IPS DF 6.9 (cell line): ENCODE measurements at regions not wholly inside any gene's neighbourhood (a gene's known extent, or its start where the extent isn't known, plus 50 kb on each side); places are given as distances from the start of the nearest gene placed in this dataset.

ENCODE experiments used
- DNase-seq: peaks from one replicate; pipeline ENCODE4 v3.0.0-alpha.2; 2013; ENCODE audit warnings: low read depth, low spot score
- H3K27ac ChIP-seq: one replicate; pipeline ENCODE4 v1.5.1; 2013; ENCODE audit warnings: low read length, control low read depth
- H3K27me3 ChIP-seq: 2 replicates; pipeline ENCODE4 v1.6.1; 2013; ENCODE audit warnings: mild to moderate bottlenecking, low read length; ENCODE audit not compliant: control insufficient read depth, insufficient read depth
- H3K36me3 ChIP-seq: 2 replicates; pipeline ENCODE4 v1.6.1; 2013; ENCODE audit warnings: low read length; ENCODE audit not compliant: control insufficient read depth, insufficient read depth
- H3K4me1 ChIP-seq: 2 replicates; pipeline ENCODE4 v1.6.1; 2013; ENCODE audit warnings: low read length; ENCODE audit not compliant: control insufficient read depth, insufficient read depth
- H3K4me3 ChIP-seq: 2 replicates; pipeline ENCODE4 v1.5.1; 2013; ENCODE audit warnings: mild to moderate bottlenecking, low read length
- H3K9me3 ChIP-seq: 2 replicates; pipeline ENCODE4 v1.6.1; 2013; ENCODE audit warnings: low read length, inconsistent platforms; ENCODE audit not compliant: control insufficient read depth, insufficient read depth
- WGBS: extraction: QIAGEN DNeasy Blood & Tissue Kit; methylation state at CpG from one replicate; pipeline ENCODE4 v1.1.7; 2013; ENCODE audit warnings: mixed read lengths, missing lambda C conversion rate; ENCODE audit not compliant: insufficient read length, insufficient coverage; 5-methylcytosine and 5-hydroxymethylcytosine counted together

DNA sequence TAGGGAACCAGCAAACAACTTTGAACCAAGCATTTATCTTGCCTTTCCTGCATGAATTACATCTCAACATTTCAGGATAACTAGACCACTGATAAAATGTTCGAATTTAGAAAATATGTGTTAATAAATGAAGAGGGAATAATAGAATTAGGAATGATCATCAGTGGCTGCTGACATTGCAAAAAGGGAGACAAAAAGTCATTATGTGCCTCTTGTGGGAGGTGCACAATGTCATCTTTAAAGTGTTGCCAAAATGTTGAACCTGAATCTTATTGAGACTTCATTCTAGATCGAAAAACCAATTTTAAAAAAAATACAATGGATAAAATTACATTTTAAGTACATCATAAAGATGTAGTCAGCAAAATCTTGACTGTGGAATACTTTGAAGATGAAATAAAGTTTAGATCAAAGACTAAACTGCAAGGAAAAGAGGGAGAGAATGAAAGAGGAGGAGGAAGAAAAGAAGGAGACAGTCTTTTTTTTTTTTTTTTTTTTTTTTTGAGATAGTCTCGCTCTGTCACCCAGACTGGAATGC, 299.3 kb downstream of the FBXW7 start:
- no peak overlapping the region for H3K4me3 ChIP-seq
- H3K4me1 ChIP-seq, result no peaks in the 10 kb centered on the region
- WGBS, result 100% methylated on average over 1 of the region's 3 CpGs
- no peaks in the 10 kb centered on the region for H3K27me3 ChIP-seq
- no peaks in the 10 kb centered on the region for H3K36me3 ChIP-seq
- DNase-seq, result no peak
- no peaks in the 10 kb centered on the region for H3K9me3 ChIP-seq
- no peak overlapping the region for H3K27ac ChIP-seq

DNA sequence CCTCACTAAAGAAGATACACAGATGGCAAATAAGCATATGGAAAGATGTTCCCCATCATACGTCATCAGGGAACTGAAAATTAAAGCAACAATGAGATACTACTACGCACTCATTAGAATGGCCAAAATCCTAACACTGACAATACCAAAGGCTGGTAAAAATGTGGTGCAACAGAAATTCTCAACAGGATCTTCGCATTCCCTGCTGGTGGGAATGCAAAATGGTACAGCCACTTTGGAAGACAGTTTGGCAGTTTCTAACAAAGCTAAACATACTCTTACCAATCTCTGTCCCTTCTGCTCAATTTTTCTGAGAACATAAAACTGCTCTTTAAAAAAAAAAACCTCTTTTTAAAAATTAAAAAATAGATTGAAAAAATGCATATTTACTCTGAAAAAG, 300.2 kb downstream of the FBXW7 start:
- DNase-seq, result no peak
- Histone ChIP-seq H3K27ac (no peak overlapping the region), H3K36me3 (no peaks in the 10 kb centered on the region), H3K4me1 (no peaks in the 10 kb centered on the region), H3K27me3 (no peaks in the 10 kb centered on the region), H3K9me3 (no peaks in the 10 kb centered on the region), H3K4me3 (no peak overlapping the region)
- no CpG with 5 or more reads among the region's 3 CpGs for whole genome bisulfite sequencing

DNA sequence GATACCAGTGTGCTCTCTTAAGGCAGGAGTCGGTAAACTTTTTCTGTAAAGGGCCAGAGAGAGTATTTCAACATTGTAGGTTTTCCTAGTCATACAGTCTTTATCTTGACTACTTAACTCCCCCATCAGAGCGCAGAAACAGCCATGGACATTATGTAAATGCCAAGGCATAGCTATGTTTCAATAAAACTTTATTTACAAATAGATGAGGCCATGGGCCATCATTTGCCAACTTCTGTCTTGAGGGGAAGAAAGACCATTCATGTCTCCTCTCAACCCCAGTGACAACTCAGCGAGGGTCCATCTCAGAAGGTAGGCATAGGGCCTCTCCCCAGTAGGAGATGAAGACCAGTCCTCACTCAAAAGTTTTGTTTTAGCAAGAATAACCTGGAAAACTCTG, 301.3 kb downstream of the FBXW7 start:
- H3K27me3 ChIP-seq, result no peaks in the 10 kb centered on the region
- H3K36me3 ChIP-seq, result no peaks in the 10 kb centered on the region
- WGBS, result no CpG with 5 or more reads among the region's 3 CpGs

DNA sequence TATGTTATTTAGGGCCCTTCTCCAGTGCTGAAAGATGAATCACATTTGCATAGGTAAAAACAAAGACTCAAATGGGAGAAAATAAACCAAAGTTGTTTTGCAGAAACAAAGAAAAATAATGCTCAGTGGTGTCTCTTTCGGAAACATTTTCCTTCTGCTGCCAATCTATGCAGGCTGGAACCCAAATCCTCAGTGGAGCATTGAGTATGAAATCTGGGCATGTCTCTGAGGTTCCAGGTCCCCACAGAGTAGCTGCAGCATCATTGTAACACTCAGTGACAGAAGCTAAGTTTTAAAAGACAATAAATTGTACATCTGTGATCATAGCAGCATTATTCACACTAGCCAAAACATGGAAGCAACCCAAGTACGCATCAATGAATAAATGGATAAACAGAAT, 303.6 kb downstream of the FBXW7 start:
- no peaks in the 10 kb centered on the region for H3K27me3 ChIP-seq
- no peak overlapping the region for H3K4me3 ChIP-seq
- DNase-seq, result no peak
- H3K4me1 ChIP-seq, result no peaks in the 10 kb centered on the region
- no CpG with 5 or more reads among the region's 2 CpGs for WGBS
- H3K36me3 ChIP-seq, result no peaks in the 10 kb centered on the region
- no peak overlapping the region for H3K27ac ChIP-seq
- no peaks in the 10 kb centered on the region; the same call in 1 of the 2 replicates for H3K9me3 ChIP-seq

More for the DNA sequence above, 301.3 kb downstream of the FBXW7 start:
- DNase-seq, result no peak
- Histone ChIP-seq H3K9me3 (no peaks in the 10 kb centered on the region; the same call in 1 of the 2 replicates), H3K27ac (no peak overlapping the region), H3K4me1 (no peaks in the 10 kb centered on the region), H3K4me3 (no peak overlapping the region)

DNA sequence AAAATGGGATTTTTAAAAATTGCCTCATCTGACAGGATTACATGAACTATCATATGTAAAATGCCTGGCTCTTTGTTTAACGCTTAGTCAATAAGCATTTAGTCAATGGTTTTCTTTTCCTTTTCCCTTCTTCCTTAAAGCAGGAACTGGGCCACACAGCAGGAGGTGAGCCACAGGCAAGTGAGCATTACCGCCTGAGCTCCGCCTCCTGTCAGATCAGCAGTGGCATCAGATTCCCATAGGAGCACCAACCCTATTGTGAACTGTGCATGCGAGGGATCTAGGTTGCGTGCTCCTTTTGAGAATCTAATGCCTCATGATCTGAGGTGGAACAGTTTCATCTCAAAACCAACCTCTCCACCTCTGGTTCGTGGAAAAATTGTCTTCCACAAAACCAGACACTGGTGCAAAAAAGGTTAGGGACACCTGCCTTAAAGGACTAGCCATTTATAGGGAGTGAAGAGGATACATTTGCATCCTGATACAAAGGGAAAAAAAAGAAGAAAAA, 306.1 kb downstream of the FBXW7 start:
- DNase-seq, result no peak

DNA sequence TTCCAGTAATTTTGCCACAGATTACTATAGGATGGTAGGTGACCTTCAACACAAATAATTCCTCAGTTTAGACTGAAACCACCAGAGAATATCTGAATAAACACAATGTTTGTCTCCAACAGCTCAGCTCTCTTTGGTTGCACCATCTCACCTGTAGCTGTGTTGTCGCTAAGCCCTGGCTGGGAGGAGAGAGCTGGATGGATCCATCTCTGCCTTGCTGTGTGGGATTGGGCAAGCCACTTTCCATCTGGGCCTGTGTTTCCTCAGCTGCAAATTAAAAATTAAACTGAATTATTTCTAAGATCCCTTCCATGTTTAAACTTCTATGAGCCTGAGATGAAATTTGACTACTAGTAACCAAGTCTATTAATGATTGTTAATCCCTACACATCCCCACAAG, 310.2 kb downstream of the FBXW7 start:
- H3K9me3 ChIP-seq, result no peaks in the 10 kb centered on the region; the same call in 1 of the 2 replicates
- no peaks in the 10 kb centered on the region for H3K27me3 ChIP-seq
- H3K36me3 ChIP-seq, result no peaks in the 10 kb centered on the region
- H3K27ac ChIP-seq, result no peak overlapping the region
- DNase-seq, result no peak
- H3K4me3 ChIP-seq, result no peak overlapping the region
- H3K4me1 ChIP-seq, result no peaks in the 10 kb centered on the region
- no CpG with 5 or more reads among the region's 1 CpG for WGBS

More for the DNA sequence above, 306.1 kb downstream of the FBXW7 start:
- Histone ChIP-seq H3K27me3 (no peaks in the 10 kb centered on the region), H3K36me3 (no peaks in the 10 kb centered on the region), H3K9me3 (no peaks in the 10 kb centered on the region; the same call in 1 of the 2 replicates), H3K4me1 (no peaks in the 10 kb centered on the region), H3K27ac (no peak overlapping the region), H3K4me3 (no peak overlapping the region)
- WGBS, result no CpG with 5 or more reads among the region's 6 CpGs

DNA sequence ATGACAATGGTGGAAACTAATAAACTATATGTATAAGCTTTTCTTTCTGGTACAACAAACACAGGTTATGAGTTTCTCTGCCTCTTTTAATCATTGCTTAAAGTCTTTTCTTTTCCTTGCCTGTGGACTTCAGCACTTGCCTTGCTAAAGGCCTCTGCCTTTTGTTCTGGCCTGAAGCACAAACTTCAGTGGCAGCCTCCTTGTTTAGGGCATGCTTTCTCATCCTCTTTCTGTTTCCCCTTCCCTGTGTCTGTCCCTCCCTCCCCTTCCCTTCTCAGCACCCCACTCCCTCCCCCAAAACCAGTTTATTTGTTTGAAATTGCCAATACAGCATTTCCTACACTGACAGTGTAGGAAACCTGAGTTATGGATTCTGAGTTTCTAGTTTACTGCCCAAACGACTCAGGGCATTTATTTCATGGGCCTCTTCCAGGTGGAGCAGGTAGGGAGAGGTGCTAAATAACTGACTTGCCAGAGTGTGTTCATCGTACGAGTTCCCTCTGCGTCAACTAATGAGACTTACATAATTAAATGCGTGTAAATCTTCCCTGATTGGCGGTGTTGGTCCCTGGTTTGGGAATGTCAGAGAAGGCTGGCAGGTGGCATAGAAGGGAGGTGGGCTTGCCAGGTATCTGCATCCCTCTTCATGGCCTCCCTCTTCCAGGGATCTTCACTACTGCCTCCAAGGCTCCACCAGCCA, 311.0 kb downstream of the FBXW7 start:
- no peaks in the 10 kb centered on the region for H3K9me3 ChIP-seq
- H3K4me3 ChIP-seq, result no peak overlapping the region
- no peak for DNase-seq
- no CpG with 5 or more reads among the region's 6 CpGs for WGBS
- H3K36me3 ChIP-seq, result no peaks in the 10 kb centered on the region
- H3K27me3 ChIP-seq, result no peaks in the 10 kb centered on the region
- H3K4me1 ChIP-seq, result no peaks in the 10 kb centered on the region
- no peak overlapping the region for H3K27ac ChIP-seq

DNA sequence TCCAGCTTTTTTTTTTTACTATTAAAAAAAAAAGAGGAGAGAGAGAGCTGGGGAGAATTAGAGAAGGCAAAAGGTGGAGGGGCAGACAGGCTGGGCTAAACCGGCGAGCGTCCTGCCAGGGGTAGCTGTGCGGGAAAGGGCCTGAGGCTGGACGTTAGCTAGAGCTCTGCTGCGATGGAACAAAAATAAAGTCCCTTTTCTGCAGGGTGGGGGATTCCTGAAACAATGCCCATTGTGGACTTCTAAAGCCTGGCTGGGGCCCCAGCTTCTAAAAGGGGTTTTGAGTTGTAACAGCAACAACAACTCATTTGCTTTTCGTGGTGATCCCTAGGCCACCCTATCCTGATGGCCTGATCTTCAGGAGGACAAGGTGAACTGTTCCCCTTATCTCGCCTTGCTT, 311.7 kb downstream of the FBXW7 start:
- Histone ChIP-seq H3K27me3 (no peaks in the 10 kb centered on the region), H3K9me3 (no peaks in the 10 kb centered on the region), H3K36me3 (no peaks in the 10 kb centered on the region), H3K4me1 (no peaks in the 10 kb centered on the region), H3K27ac (no peak overlapping the region), H3K4me3 (no peak overlapping the region)
- no peak for DNase-seq
- WGBS, result no CpG with 5 or more reads among the region's 8 CpGs

DNA sequence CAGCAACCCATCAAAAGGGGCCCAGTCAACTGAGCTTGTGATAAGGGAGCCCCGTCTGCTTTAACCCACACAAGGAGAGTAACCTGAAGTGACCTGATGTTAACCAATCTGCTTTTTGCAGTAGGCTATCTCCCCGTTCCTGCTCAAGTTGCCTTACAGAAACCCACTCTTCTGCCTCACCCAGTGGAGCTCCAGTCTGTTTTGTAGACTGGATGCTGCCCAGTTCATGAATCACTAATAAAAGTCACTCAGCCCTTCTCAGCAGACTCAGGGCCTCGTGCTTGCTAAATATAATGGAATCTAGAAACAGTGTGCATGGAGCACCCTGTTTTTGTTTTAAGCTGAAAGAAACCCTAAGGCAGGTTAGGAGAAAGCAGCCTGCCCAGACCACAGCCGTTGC, 312.3 kb downstream of the FBXW7 start:
- peaks cover 1% of the 10 kb centered on the region; the same call in 1 of the 2 replicates for H3K4me1 ChIP-seq
- H3K36me3 ChIP-seq, result no peaks in the 10 kb centered on the region
- DNase-seq, result no peak
- no peaks in the 10 kb centered on the region for H3K27me3 ChIP-seq
- H3K4me3 ChIP-seq, result no peak overlapping the region
- no peak overlapping the region for H3K27ac ChIP-seq
- WGBS, result no CpG with 5 or more reads among the region's 4 CpGs
- no peaks in the 10 kb centered on the region for H3K9me3 ChIP-seq

DNA sequence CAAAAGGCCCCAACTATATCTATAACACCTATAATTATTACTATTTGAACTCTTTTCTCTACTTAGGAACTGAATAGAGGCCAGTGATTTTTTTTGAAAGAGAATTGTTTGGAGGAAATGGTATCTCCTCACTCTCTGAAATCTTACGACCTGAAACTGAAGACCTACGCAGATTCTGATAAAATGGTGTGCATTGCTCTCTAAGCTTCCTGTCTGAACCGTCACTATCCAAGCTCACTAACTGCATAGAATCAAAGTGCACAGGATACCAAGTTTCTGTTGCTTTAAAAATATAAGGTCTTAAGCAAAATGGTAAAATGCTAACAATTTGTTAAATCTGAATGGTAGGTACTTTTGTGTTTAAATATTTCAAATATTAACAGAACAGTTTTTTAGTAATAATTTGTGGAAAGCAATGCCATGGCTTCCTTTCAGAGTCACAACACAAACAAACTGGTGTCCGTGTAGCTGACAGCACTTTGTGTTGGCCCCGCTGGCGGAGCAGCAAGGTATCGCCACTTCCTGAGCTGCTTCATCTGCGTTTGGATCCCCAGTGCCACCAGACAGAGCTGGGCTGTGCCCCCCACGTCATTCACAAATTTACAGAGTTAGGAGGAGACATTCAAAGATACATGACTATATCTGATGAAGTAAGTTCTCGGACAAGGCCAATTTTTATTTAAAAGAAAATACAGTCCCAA, 313.9 kb downstream of the FBXW7 start:
- no peaks in the 10 kb centered on the region for H3K36me3 ChIP-seq
- H3K27me3 ChIP-seq, result no peaks in the 10 kb centered on the region
- H3K4me1 ChIP-seq, result peaks cover 3% of the 10 kb centered on the region; the same call in 1 of the 2 replicates
- no CpG with 5 or more reads among the region's 10 CpGs for WGBS
- no peak overlapping the region for H3K4me3 ChIP-seq
- H3K9me3 ChIP-seq, result no peaks in the 10 kb centered on the region
- no peak overlapping the region for H3K27ac ChIP-seq
- DNase-seq, result no peak
